A673 (cell line): ENCODE measurements at regions not wholly inside any gene's neighbourhood (a gene's known extent, or its start where the extent isn't known, plus 50 kb on each side); places are given as distances from the start of the nearest gene placed in this dataset.

Experiments used
- BruUV-seq: library from RNA; stranded (reverse); fragments of 400-500 nt; replicated peaks from 2 replicates; lab custom pipeline; 2021; lab: Mats Ljungman, UMichigan
- CTCF ChIA-PET: fragments of 300-600 bp; sonication (Branson Sonifier 250); formaldehyde crosslinking; loops from one replicate; lab custom pipeline; 2022; ENCODE audit warnings: antibody characterized with exemption; lab: Charles Lee
- POLR2A ChIA-PET: fragments of 300-600 bp; sonication (Branson Sonifier 250); formaldehyde crosslinking; loops from one replicate; lab custom pipeline; 2022; ENCODE audit warnings: antibody characterized with exemption; ENCODE audit not compliant: low non-redundant PET; lab: Charles Lee
- DNase-seq: peaks from one replicate; pipeline ENCODE4 v3.0.0-alpha.2; 2015; ENCODE audit warnings: low spot score
- H3K27ac ChIP-seq: fragments of 200-600 bp; sonication (generic); 2 replicates; pipeline ENCODE4 v1.5.1; 2016; ENCODE audit warnings: mixed run types, low read depth, mild to moderate bottlenecking, mixed read lengths, antibody characterized with exemption, low read length; ENCODE audit not compliant: poor library complexity, severe bottlenecking
- H3K27me3 ChIP-seq: fragments of 200-600 bp; sonication (generic); replicated peaks from 2 replicates; pipeline ENCODE4 v1.6.1; 2017; ENCODE audit warnings: mixed run types, low read depth, mild to moderate bottlenecking, mixed read lengths, antibody characterized with exemption, low read length; ENCODE audit not compliant: insufficient read depth, poor library complexity
- H3K36me3 ChIP-seq: fragments of 200-600 bp; sonication (generic); 2 replicates; pipeline ENCODE4 v1.6.1; 2016; ENCODE audit warnings: mixed run types, mild to moderate bottlenecking, mixed read lengths, antibody characterized with exemption, low read length; ENCODE audit not compliant: insufficient read depth, poor library complexity, severe bottlenecking
- H3K4me1 ChIP-seq: fragments of 200-600 bp; sonication (generic); 2 replicates; pipeline ENCODE4 v1.6.1; 2017; ENCODE audit warnings: mixed run types, mild to moderate bottlenecking, mixed read lengths, antibody characterized with exemption, low read length; ENCODE audit not compliant: insufficient read depth, poor library complexity, severe bottlenecking
- H3K4me3 ChIP-seq: fragments of 200-600 bp; sonication (generic); 2 replicates; pipeline ENCODE4 v1.5.1; 2016; ENCODE audit warnings: low read depth, mixed run types, mild to moderate bottlenecking, mixed read lengths, low read length; ENCODE audit not compliant: poor library complexity, severe bottlenecking
- H3K9me3 ChIP-seq: fragments of 200-600 bp; sonication (generic); 2 replicates; pipeline ENCODE4 v1.6.1; 2016; ENCODE audit warnings: mixed run types, low read depth, mild to moderate bottlenecking, mixed read lengths, antibody characterized with exemption, low read length; ENCODE audit not compliant: poor library complexity, severe bottlenecking
- EZH2 ChIP-seq: fragments of 200-600 bp; sonication (generic); IDR thresholded peaks from 2 replicates; pipeline ENCODE4 v1.6.1; 2017; ENCODE audit warnings: borderline replicate concordance, low read depth, mild to moderate bottlenecking, mixed read lengths, antibody characterized with exemption, low read length; ENCODE audit not compliant: poor library complexity, severe bottlenecking
- intact Hi-C: fragments of 100-400 bp; cut with micrococcal nuclease; formaldehyde crosslinking; loops from one replicate; pipeline ENCODE4 v1.10.0; 2022; ENCODE audit not compliant: unreplicated experiment
- TF ChIP-seq, protein P1 (sequence below): fragments of 300-800, 200-600 bp; sonication (generic); conservative IDR thresholded peaks from 2 replicates; pipeline ENCODE4 v1.5.1; 2017; ENCODE audit warnings: low read depth, mild to moderate bottlenecking, antibody characterized with exemption, low read length, moderate library complexity, mixed read lengths

DNA sequence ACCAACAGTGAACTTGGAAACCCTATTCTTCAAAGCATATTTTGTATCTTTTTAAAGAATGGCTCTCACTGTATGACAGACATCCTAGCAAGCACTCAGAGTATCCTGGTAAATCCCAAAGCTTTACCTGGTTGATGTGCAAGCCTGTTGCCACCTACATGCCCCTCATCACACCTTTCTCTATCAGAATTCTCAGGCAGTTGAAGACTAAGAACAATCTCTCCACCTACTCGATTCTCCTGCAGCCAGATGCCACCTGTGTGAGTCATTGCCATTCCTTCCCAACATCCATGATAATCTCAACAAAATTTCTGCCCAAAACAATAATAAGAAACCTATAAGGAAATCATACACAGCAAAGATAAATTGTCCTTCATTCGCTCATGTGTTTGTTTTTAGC is 659.8 kb downstream of the BCL11A start:
- no peaks in the 10 kb centered on the region for H3K36me3 ChIP-seq
- no peak for TF ChIP-seq EZH2
- TF ChIP-seq, protein P1, sequence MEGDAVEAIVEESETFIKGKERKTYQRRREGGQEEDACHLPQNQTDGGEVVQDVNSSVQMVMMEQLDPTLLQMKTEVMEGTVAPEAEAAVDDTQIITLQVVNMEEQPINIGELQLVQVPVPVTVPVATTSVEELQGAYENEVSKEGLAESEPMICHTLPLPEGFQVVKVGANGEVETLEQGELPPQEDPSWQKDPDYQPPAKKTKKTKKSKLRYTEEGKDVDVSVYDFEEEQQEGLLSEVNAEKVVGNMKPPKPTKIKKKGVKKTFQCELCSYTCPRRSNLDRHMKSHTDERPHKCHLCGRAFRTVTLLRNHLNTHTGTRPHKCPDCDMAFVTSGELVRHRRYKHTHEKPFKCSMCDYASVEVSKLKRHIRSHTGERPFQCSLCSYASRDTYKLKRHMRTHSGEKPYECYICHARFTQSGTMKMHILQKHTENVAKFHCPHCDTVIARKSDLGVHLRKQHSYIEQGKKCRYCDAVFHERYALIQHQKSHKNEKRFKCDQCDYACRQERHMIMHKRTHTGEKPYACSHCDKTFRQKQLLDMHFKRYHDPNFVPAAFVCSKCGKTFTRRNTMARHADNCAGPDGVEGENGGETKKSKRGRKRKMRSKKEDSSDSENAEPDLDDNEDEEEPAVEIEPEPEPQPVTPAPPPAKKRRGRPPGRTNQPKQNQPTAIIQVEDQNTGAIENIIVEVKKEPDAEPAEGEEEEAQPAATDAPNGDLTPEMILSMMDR: no peak
- intact Hi-C loops: no loop called here
- no peak overlapping the region for H3K4me3 ChIP-seq
- no peak for DNase-seq
- no peaks in the 10 kb centered on the region for H3K4me1 ChIP-seq
- no TSS peak for BruUV-seq
- ChIA-PET CTCF (no interaction called here), POLR2A (no interaction called here)
- peaks cover 21% of the 10 kb centered on the region for H3K27me3 ChIP-seq
- no peak overlapping the region for H3K27ac ChIP-seq
- H3K9me3 ChIP-seq: no peaks in the 10 kb centered on the region

DNA sequence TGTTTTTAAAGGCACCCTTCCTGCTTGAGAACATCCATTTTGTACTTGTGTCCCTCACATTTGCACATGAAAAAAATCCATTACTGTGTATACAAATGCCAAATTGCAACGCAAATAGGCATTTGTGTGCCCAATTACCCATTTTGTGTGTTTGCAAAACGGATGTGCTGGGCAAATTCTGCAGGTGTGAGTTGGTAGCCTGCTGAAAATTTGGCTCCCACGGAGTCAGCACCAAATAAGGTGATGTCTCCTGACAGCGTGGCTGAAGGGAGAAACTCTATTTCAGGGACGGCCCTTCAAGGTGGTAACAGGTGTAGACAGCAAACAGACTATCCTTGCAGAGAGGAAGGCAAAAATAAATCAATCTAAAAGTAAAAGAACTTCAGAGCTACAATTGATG is 661.1 kb downstream of the BCL11A start:
- ChIA-PET CTCF (no interaction called here), POLR2A (no interaction called here)
- no peak for DNase-seq
- no peak overlapping the region for H3K27ac ChIP-seq
- intact Hi-C loops: no loop called here
- TF ChIP-seq, protein P1: no peak
- TF ChIP-seq EZH2: no peak
- H3K4me3 ChIP-seq: no peak overlapping the region
- no peaks in the 10 kb centered on the region for H3K4me1 ChIP-seq
- no peaks in the 10 kb centered on the region for H3K36me3 ChIP-seq
- no TSS peak for BruUV-seq
- H3K9me3 ChIP-seq: no peaks in the 10 kb centered on the region
- H3K27me3 ChIP-seq: peaks cover 34% of the 10 kb centered on the region

DNA sequence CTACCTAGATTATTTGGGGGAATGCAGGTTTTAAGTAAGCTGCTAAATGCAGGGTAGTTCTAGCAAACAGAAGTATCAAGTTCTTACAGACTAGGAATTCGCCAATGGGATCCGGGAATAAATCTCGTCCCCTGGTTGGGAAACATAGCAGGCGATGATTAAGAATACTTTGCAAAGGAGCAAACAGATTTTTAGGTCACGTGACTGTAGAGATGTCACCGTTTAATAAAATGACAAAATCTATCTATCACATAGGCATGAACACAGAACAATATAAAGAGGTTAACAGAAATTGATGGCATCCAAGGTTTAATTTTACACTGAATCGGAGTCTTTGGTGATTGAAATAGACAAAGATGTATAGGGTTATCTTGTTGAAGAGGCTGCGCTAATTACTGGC is 664.1 kb downstream of the BCL11A start:
- TF ChIP-seq EZH2: no peak
- TF ChIP-seq, protein P1: no peak
- peaks cover 37% of the 10 kb centered on the region for H3K27me3 ChIP-seq
- no TSS peak for BruUV-seq
- H3K27ac ChIP-seq: no peak overlapping the region
- no peak for DNase-seq
- ChIA-PET POLR2A (no interaction called here), CTCF (no interaction called here)
- no peaks in the 10 kb centered on the region for H3K9me3 ChIP-seq
- H3K4me1 ChIP-seq: no peaks in the 10 kb centered on the region
- intact Hi-C loops: no loop called here
- no peak overlapping the region for H3K4me3 ChIP-seq
- H3K36me3 ChIP-seq: no peaks in the 10 kb centered on the region
